ENCODE measurements at regions not wholly inside any gene's neighbourhood (a gene's known extent, or its start where the extent isn't known, plus 50 kb on each side); places are given as distances from the start of the nearest gene placed in this dataset.

DNA sequence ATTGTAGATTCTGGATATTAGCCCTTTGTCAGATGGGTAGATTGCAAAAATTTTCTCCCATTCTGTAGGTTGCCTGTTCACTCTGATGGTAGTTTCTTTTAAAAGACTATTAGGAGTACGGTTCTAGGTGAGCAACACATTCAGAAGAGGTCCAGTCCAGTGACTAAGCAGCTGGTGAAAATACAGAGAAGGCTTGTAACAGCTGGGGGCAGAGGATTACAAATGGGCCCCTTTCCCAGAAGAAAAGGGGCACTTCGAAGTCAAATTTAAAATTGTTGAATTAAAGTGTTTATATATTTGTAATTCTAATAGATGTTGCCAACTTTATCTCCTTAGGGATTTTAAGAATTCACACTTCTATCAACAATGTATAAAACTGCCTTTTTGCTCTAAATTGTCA, 720.5 kb downstream of the TLE4 start:
- H2AFZ ChIP-seq (ENCODE audit: low read length), result no peak overlapping the region
- H3K27me3 ChIP-seq (ENCODE audit: insufficient read depth, low read length, poor library complexity, severe bottlenecking), result no peaks in the 10 kb centered on the region
- no peak for TF ChIP-seq EZH2phosphoT487 (IDR thresholded peaks at IDR 0.05; ENCODE audit: borderline replicate concordance)
- TF ChIP-seq, protein P1, sequence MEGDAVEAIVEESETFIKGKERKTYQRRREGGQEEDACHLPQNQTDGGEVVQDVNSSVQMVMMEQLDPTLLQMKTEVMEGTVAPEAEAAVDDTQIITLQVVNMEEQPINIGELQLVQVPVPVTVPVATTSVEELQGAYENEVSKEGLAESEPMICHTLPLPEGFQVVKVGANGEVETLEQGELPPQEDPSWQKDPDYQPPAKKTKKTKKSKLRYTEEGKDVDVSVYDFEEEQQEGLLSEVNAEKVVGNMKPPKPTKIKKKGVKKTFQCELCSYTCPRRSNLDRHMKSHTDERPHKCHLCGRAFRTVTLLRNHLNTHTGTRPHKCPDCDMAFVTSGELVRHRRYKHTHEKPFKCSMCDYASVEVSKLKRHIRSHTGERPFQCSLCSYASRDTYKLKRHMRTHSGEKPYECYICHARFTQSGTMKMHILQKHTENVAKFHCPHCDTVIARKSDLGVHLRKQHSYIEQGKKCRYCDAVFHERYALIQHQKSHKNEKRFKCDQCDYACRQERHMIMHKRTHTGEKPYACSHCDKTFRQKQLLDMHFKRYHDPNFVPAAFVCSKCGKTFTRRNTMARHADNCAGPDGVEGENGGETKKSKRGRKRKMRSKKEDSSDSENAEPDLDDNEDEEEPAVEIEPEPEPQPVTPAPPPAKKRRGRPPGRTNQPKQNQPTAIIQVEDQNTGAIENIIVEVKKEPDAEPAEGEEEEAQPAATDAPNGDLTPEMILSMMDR (conservative IDR thresholded peaks at IDR 0.05; ENCODE audit: low read length), result no peak
- no peak overlapping the region for H3K9ac ChIP-seq (ENCODE audit: low read depth, low read length, poor library complexity, severe bottlenecking)
- no peak overlapping the region for H3K4me2 ChIP-seq (ENCODE audit: low read depth, low read length, poor library complexity, severe bottlenecking)
- H3K4me1 ChIP-seq (ENCODE audit: insufficient read depth, low read length, poor library complexity, severe bottlenecking), result no peaks in the 10 kb centered on the region
- no peaks in the 10 kb centered on the region for H3F3A ChIP-seq (ENCODE audit: low read depth)
- H3K4me3 ChIP-seq (ENCODE audit: low read length, poor library complexity, severe bottlenecking), result no peak overlapping the region
- H3K79me2 ChIP-seq (ENCODE audit: insufficient read depth, low read length), result no peaks in the 10 kb centered on the region
- H3K36me3 ChIP-seq (ENCODE audit: insufficient read depth, low read length), result no peaks in the 10 kb centered on the region
- H4K20me1 ChIP-seq (ENCODE audit: insufficient read depth, low read length, poor library complexity, severe bottlenecking), result no peaks in the 10 kb centered on the region
- H3K9me2 ChIP-seq (replicated peaks; ENCODE audit: low read depth, low read length), result no peaks in the 10 kb centered on the region
- 0 out of 2 replicates have a peak, but pooled peaks cover 4% of the 10 kb centered on the region for H3K9me3 ChIP-seq (ENCODE audit: insufficient read depth, low read depth, low read length)

- no peaks in the 10 kb centered on the region for H3F3A ChIP-seq (ENCODE audit: low read depth)
- H3K9me3 ChIP-seq (ENCODE audit: insufficient read depth, low read depth, low read length), result no peaks in the 10 kb centered on the region
- no peak overlapping the region for H2AFZ ChIP-seq (ENCODE audit: low read length)
- TF ChIP-seq, protein P1 (conservative IDR thresholded peaks at IDR 0.05; ENCODE audit: low read length), result peak; percentile 69
- TF ChIP-seq EZH2phosphoT487 (IDR thresholded peaks at IDR 0.05; ENCODE audit: borderline replicate concordance), result no peak
- no peaks in the 10 kb centered on the region for H4K20me1 ChIP-seq (ENCODE audit: insufficient read depth, low read length, poor library complexity, severe bottlenecking)
- no peak overlapping the region for H3K4me2 ChIP-seq (ENCODE audit: low read depth, low read length, poor library complexity, severe bottlenecking)
- no peak overlapping the region for H3K9ac ChIP-seq (ENCODE audit: low read depth, low read length, poor library complexity, severe bottlenecking)
- H3K9me2 ChIP-seq (replicated peaks; ENCODE audit: low read depth, low read length), result no peaks in the 10 kb centered on the region
- H3K27me3 ChIP-seq (ENCODE audit: insufficient read depth, low read length, poor library complexity, severe bottlenecking), result no peaks in the 10 kb centered on the region
- H3K79me2 ChIP-seq (ENCODE audit: insufficient read depth, low read length), result no peaks in the 10 kb centered on the region
- H3K4me1 ChIP-seq (ENCODE audit: insufficient read depth, low read length, poor library complexity, severe bottlenecking), result no peaks in the 10 kb centered on the region
- no peak overlapping the region for H3K4me3 ChIP-seq (ENCODE audit: low read length, poor library complexity, severe bottlenecking)
- no peaks in the 10 kb centered on the region for H3K36me3 ChIP-seq (ENCODE audit: insufficient read depth, low read length)
Observed at GRCh38 chr9:80285326-80285725, 713.6 kb downstream of the TLE4 start.

DNA sequence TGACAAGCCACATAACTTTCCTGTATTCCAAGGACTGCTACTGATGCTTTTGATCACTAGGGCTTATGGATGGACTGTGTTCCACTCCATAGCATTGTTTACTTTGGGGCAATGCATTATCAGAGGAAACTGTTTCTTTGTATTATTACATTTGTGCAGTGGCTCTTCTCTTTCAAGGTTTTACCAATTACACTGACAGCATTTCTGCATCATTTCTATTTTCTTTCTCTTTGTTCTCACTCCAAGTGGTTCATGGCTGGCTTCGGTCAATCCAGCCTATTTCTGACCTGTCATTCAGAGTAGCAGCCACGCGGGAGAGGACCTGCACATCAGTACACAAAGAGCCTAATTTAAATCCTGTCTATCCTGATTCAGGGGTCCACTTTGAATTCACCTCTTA, 711.0 kb downstream of the TLE4 start:
- H2AFZ ChIP-seq (ENCODE audit: low read length), result peak overlapping the region; percentile 20; the same call in 1 of the 2 replicates
- H3K9ac ChIP-seq (ENCODE audit: low read depth, low read length, poor library complexity, severe bottlenecking), result no peak overlapping the region
- no peaks in the 10 kb centered on the region for H3K36me3 ChIP-seq (ENCODE audit: insufficient read depth, low read length)
- H3K4me2 ChIP-seq (ENCODE audit: low read depth, low read length, poor library complexity, severe bottlenecking), result no peak overlapping the region
- H4K20me1 ChIP-seq (ENCODE audit: insufficient read depth, low read length, poor library complexity, severe bottlenecking), result no peaks in the 10 kb centered on the region
- H3F3A ChIP-seq (ENCODE audit: low read depth), result no peaks in the 10 kb centered on the region
- H3K9me3 ChIP-seq (ENCODE audit: insufficient read depth, low read depth, low read length), result no peaks in the 10 kb centered on the region
- H3K9me2 ChIP-seq (replicated peaks; ENCODE audit: low read depth, low read length), result no peaks in the 10 kb centered on the region
- H3K4me3 ChIP-seq (ENCODE audit: low read length, poor library complexity, severe bottlenecking), result no peak overlapping the region
- no peaks in the 10 kb centered on the region for H3K79me2 ChIP-seq (ENCODE audit: insufficient read depth, low read length)
- no peaks in the 10 kb centered on the region for H3K27me3 ChIP-seq (ENCODE audit: insufficient read depth, low read length, poor library complexity, severe bottlenecking)
- no peak for TF ChIP-seq EZH2phosphoT487 (IDR thresholded peaks at IDR 0.05; ENCODE audit: borderline replicate concordance)
- TF ChIP-seq, protein P1 (conservative IDR thresholded peaks at IDR 0.05; ENCODE audit: low read length), result no peak
- H3K4me1 ChIP-seq (ENCODE audit: insufficient read depth, low read length, poor library complexity, severe bottlenecking), result no peaks in the 10 kb centered on the region

Data from Loucy (cell line).